ENCODE measurements at regions not wholly inside any gene's neighbourhood (a gene's known extent, or its start where the extent isn't known, plus 50 kb on each side); places are given as distances from the start of the nearest gene placed in this dataset.

- Histone ChIP-seq H3K4me1 (no peaks in the 10 kb centered on the region), H3K9me3 (no peaks in the 10 kb centered on the region), H3K27me3 (no peaks in the 10 kb centered on the region), H3K36me3 (no peaks in the 10 kb centered on the region), H3K4me3 (ENCODE audit: low read depth, low read length) (no peak overlapping the region)
- no peak for DNase-seq
- TF ChIP-seq CTCF (IDR thresholded peaks at IDR 0.05; ENCODE audit: low read depth, low read length): no peak
These were observed 633.6 kb downstream of the ZNF385D start for GRCh38 chr3:21117370-21117769.

GRCh38 chr3:21109056-21109455 lies 642.0 kb downstream of the ZNF385D start:
- no peak for DNase-seq
- H3K9me3 ChIP-seq: no peaks in the 10 kb centered on the region
- H3K36me3 ChIP-seq: no peaks in the 10 kb centered on the region
- H3K4me1 ChIP-seq: no peaks in the 10 kb centered on the region
- H3K27me3 ChIP-seq: no peaks in the 10 kb centered on the region
- TF ChIP-seq CTCF (IDR thresholded peaks at IDR 0.05; ENCODE audit: low read depth, low read length): no peak
- H3K4me3 ChIP-seq (ENCODE audit: low read depth, low read length): no peak overlapping the region

GRCh38 chr3:21105784-21106183 lies 645.2 kb downstream of the ZNF385D start:
- Histone ChIP-seq H3K36me3 (no peaks in the 10 kb centered on the region), H3K4me3 (ENCODE audit: low read depth, low read length) (no peak overlapping the region), H3K9me3 (no peaks in the 10 kb centered on the region), H3K4me1 (no peaks in the 10 kb centered on the region), H3K27me3 (no peaks in the 10 kb centered on the region)
- TF ChIP-seq CTCF (IDR thresholded peaks at IDR 0.05; ENCODE audit: low read depth, low read length): no peak
- DNase-seq: no peak

- no peak for DNase-seq
- no peak overlapping the region for H3K4me3 ChIP-seq (ENCODE audit: low read depth, low read length)
These were observed 650.2 kb downstream of the ZNF385D start for GRCh38 chr3:21100656-21101359.

GRCh38 chr3:21094686-21095085 lies 656.3 kb downstream of the ZNF385D start:
- Histone ChIP-seq H3K36me3 (no peaks in the 10 kb centered on the region), H3K4me3 (ENCODE audit: low read depth, low read length) (no peak overlapping the region), H3K9me3 (no peaks in the 10 kb centered on the region), H3K4me1 (no peaks in the 10 kb centered on the region), H3K27me3 (no peaks in the 10 kb centered on the region)
- DNase-seq: no peak
- no peak for TF ChIP-seq CTCF (IDR thresholded peaks at IDR 0.05; ENCODE audit: low read depth, low read length)

More at GRCh38 chr3:21100656-21101359, 650.2 kb downstream of the ZNF385D start:
- TF ChIP-seq CTCF (IDR thresholded peaks at IDR 0.05; ENCODE audit: low read depth, low read length): no peak
- Histone ChIP-seq H3K27me3 (no peaks in the 10 kb centered on the region), H3K9me3 (no peaks in the 10 kb centered on the region), H3K36me3 (no peaks in the 10 kb centered on the region), H3K4me1 (no peaks in the 10 kb centered on the region)

GRCh38 chr3:21073561-21073960 lies 677.4 kb downstream of the ZNF385D start:
- Histone ChIP-seq H3K4me3 (ENCODE audit: low read depth, low read length) (no peak overlapping the region), H3K36me3 (no peaks in the 10 kb centered on the region), H3K27me3 (no peaks in the 10 kb centered on the region), H3K4me1 (no peaks in the 10 kb centered on the region), H3K9me3 (no peaks in the 10 kb centered on the region)
- no peak for TF ChIP-seq CTCF (IDR thresholded peaks at IDR 0.05; ENCODE audit: low read depth, low read length)
- DNase-seq: no peak

Measured in BE2C (cell line).